ENCODE measurements at regions not wholly inside any gene's neighbourhood (a gene's known extent, or its start where the extent isn't known, plus 50 kb on each side); places are given as distances from the start of the nearest gene placed in this dataset.

- TF ChIP-seq CTCF (IDR thresholded peaks at IDR 0.05; ENCODE audit: extremely low read depth in 1 of 2, insufficient read depth in 1 of 2, low read depth in 1 of 2, low read length in 2 of 2), result no peak
- TF ChIP-seq POLR2A (IDR thresholded peaks at IDR 0.05; ENCODE audit: low read depth, low read length), result no peak
- TF ChIP-seq POLR2AphosphoS5 (IDR thresholded peaks at IDR 0.05; ENCODE audit: insufficient read depth, low read depth, low read length), result no peak
- TF ChIP-seq JUN (IDR thresholded peaks at IDR 0.05; ENCODE audit: borderline replicate concordance, insufficient read depth, insufficient read length, low read depth), result no peak
- no peak for TF ChIP-seq EZH2 (IDR thresholded peaks at IDR 0.05; ENCODE audit: borderline replicate concordance, low read depth, low read length, severe bottlenecking)
- no peak for TF ChIP-seq FOS (IDR thresholded peaks at IDR 0.05; ENCODE audit: borderline replicate concordance, insufficient read depth, low read length)
Observed at GRCh38 chr12:65660836-65661235, 163.4 kb upstream of the HMGA2 start.
